ENCODE measurements at regions not wholly inside any gene's neighbourhood (a gene's known extent, or its start where the extent isn't known, plus 50 kb on each side); places are given as distances from the start of the nearest gene placed in this dataset.
"Not testable (repeated sequence)": the region's sequence is repeated elsewhere in the genome, so short reads cannot be mapped to it uniquely, and the experiment has no call there.

DNA sequence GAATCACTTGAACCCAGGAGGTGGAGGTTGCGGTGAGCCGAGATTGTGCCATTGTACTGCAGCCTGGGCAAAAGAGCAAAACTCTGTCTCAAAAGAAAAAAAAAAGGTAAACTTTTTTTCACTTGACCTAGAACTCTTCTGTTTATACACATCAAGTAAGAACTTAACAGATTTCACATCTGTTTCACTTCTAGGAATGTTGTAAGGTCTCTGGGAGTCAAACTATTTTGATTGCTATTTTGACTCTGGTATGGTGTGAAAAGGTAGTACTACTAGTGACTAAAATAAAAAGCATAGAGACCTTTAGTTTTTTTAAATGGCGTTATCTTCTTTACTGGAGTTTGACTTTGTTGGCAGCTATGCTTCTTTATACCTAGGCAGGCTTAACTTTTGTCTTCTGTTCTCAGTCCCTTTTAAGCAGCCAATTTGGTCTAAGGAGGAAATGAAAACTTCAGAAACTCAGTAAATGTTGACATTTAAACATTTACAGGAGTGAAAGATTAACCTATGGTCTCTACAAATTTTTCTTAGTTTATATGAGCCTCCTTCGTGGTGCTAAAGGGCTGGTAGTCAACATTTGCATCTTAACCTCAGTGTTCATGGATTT lies 84.7 kb downstream of the METTL2B start:
- not testable (repeated sequence) for DNase-seq (ENCODE audit: low read depth in 2 of 2)

DNA sequence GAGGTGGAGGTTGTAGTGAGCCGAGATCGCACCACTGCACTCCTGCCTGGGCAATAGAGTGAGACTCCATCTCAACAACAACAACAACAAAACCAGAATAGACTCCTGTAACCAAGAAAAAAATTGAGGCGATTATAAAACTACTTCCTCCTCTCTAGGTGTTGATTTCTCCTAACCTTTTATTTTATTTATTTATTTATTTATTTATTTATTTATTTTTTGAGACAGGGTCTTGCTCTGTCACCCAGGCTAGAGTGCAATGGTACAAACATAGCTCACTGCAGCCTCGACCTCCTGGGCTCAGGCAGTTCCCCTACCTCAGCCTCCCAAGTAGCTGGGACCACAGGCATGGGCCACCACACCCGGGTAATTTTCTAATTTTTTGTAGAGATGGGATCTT lies 86.2 kb downstream of the METTL2B start:
- DNase-seq (ENCODE audit: low read depth in 2 of 2), result not testable (repeated sequence)

DNA sequence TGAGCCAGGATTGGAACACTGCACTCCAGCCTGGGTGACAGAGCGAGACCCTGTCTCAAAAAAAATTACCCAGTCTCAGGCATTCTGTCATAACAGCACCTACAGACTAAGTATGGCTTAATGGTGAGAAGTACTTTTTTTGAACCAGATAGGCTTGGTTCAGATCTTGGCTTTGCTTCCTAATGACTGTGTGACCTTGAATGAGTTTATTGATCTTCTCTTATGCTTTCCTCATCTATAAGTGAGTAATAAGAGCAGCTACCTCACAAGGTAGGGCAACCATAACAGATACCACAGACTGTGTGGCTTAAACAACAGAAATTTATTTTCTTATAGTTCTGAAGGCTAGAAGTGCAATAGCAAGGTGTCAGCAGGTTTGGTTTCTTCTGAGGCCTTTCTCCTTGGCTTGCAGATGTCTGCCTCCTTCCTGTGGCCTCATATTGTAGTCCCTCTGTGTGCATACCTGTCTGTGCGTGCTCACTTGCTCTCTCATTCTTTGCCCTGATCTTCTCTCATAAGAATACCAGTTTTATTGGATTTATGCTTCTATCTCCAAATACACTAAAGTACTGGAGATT lies 87.7 kb downstream of the METTL2B start:
- DNase-seq (ENCODE audit: low read depth in 2 of 2), result not testable (repeated sequence)

DNA sequence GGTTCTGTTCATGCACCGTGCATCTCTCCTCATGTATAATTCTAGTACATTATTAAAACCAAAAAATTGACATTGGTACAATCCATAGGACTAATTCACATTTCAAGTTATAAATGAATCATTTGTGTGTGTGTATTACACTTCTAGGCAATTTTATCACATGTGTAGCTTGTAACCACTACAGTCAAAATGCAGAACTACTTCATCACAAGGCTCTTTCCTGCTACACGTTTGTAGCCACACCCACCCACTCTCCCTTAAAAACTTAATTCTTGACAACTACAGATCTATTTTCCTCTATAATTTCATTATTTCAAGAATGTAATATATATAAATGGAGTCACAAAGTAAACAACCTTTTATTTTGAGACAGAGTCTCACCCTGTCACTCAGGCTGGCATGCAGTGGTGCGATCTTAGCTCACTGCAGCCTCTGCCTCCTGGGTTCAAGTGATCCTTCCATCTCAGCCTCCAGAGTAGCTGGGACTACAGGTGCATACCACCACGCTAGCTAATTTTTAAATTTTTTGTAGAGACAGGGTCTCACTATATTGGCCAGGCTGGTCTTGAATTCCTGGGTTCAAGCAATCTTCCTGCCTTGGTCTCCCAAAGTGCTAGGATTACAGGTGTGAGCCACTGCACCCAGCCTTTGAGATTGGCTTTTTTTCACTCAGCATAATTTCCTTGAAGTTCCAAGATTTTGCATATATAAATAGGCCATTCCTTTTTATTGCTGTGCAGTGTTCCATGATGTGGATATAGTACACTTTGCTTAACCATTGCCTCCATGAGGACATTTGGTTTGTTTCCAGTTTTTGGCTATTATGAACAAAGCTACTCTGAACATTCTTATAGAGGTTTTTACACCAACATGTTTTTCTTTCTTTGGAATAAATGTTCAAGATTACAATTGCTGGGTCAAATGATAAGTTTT lies 88.7 kb downstream of the METTL2B start:
- DNase-seq (ENCODE audit: low read depth in 2 of 2), result not testable (repeated sequence)

DNA sequence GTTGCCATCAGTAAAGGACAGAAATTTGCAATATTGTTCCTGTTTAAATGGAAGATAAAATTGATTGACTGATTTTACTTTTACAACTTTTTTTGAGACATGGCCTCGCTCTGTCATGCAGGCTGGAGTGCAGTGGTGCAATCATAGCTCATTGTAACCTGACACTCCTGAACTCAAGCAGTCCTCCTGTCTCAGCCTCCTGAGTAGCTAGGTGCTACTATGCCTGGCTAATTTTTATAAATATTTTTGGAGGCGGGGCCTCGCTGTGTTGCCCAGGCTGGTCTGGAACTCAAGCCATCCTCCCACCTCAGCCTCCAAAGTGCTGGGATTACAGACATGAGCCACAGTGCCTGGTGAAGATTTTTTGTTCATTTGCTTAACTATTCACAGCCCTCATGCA lies 96.8 kb upstream of the GARIN1A start:
- not testable (repeated sequence) for DNase-seq (ENCODE audit: low read depth in 2 of 2)

DNA sequence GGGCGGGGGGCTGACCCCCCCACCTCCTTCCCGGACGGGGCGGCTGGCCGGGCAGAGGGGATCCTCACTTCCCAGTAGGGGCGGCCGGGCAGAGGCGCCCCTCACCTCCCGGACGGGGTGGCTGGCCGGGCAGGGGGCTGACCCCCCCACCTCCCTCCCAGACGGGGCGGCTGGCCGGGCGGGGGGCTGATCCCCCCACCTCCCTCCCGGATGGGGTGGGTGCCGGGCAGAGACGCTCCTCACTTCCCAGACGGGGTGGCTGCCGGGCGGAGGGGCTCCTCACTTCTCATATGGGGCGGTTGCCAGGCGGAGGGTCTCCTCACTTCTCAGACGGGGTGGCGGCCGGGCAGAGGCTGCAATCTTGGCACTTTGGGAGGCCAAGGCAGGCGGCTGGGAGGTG lies 95.1 kb upstream of the GARIN1A start:
- DNase-seq (ENCODE audit: low read depth in 2 of 2), result not testable (repeated sequence)

DNA sequence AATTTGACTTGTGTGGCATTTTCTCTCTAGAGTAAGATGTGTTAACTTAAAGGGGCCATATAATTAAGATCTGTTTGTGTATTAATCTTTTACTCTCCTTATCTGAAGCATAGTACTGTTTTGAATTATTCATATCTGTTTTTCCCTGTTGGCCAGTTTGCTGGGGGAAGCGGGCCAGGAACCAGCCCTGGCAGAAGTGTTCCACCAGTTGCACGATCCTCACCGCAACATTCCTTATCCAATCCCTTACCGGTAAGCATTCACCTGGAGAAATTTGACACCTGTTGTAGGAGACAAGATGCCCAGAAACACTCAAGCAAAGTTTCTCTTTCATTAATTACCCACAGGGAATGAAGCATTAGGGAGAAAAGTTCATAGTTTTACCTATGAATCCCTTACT lies 92.2 kb upstream of the GARIN1A start:
- not testable (repeated sequence) for DNase-seq (ENCODE audit: low read depth in 2 of 2)

DNA sequence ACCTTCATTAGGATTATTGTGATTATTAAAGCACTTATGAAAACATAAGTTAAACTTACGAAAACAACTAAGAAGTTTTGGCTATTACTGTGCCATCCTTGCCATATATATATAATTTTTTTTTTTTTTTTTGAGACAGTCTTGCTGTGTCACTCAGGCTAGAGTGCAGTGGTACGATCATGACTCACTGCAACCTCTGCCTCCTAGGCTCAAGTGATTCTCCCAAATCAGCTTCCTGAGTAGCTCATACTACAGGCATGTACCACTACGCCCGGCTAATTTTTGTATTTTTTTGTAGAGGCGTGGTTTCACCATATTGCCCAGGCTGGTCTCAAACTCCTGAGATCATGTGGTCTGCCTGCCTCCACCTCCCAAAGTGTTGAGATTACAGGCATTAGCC lies 91.0 kb upstream of the GARIN1A start:
- not testable (repeated sequence) for DNase-seq (ENCODE audit: low read depth in 2 of 2)

DNA sequence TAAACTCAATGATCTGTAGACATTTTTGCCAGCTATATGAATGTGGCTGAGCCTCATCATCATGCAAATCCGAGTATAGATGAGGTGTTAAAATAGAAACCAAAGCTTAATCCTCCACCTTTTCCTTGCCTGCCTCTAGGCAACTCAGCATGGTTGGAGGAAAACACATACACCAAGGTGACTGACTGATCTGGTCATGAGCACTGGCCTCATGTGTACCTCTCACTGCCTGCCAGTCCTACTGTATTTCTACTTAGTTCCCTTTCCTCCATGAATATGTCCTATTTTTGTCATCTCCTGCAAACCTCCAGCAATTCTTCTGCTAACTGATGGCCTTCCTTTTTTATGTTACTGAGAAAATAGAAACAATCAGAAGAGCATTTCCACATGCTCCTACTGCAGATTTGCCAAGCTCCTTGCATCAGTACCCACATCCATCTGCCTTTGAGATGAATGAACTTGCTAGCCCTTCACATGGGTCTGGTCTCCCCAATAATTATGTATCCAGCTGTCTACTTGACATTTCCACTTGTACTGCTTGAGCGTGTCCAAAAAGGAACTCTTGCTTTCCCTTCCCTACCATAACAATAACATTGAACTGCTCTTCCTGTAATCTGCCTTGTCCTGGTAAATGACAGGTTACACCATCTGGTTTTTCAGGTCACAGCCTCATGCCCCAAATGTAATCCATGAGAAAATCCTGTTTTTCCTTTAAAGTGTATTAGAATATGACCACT lies 90.1 kb upstream of the GARIN1A start:
- DNase-seq (ENCODE audit: low read depth in 2 of 2), result not testable (repeated sequence)

DNA sequence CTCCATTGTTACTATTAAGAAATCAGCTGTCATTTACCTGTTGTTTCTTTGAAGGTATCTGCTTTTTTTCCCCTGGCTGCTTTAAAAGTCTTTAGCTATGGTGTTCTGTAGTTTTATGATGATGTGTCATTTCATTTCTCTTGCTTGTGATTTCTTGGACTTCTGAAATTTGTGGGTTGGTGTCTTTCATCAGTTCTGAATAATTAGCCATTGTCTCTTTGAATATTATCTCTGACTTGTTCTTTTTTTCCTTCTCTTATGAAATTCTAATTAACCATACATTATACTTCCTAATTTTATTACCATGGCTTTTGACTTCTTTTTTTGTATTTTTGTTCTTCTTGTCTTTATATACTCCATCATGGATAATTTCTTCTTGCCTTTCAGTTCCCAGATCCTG lies 85.4 kb upstream of the GARIN1A start:
- DNase-seq (ENCODE audit: low read depth in 2 of 2), result not testable (repeated sequence)

DNA sequence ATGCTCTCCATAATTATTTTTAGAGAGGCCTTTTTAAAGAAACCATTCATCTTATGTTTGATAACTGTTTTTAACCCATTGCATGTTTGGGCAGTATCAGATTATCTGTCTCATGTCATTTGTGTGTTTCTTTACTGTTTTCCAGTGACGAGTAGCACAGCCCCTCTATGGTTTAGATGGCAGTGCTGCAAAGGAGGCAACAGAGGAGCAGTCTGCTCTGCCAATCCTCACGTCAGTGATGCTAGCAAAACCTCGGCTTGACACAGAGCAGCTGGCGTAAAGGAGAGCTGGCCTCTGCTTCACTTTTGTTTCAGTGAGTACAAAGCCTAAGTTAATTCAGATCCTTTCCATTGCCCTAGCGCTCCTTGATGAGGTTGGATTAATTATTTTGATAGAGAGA lies 80.4 kb upstream of the GARIN1A start:
- DNase-seq (ENCODE audit: low read depth in 2 of 2), result no peak

DNA sequence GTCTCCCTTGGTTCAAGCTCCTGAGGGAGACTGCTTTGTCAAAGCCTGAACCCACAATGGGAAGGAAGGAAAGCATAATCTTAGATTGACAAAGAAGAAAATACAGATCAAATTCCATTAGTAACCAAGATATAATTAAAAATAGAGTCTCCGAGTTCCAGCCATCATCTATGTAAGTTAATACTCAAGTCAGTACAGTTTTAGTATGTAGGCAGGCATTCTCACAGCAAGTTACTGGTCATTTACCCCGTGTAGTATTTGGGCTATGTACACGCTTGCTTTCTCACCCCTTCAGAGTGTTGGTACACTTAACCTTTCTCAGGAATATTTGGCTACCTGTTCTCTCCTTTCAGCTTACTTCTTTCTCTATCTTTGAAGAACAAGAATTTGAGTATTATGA lies 79.9 kb upstream of the GARIN1A start:
- DNase-seq (ENCODE audit: low read depth in 2 of 2), result not testable (repeated sequence)

DNA sequence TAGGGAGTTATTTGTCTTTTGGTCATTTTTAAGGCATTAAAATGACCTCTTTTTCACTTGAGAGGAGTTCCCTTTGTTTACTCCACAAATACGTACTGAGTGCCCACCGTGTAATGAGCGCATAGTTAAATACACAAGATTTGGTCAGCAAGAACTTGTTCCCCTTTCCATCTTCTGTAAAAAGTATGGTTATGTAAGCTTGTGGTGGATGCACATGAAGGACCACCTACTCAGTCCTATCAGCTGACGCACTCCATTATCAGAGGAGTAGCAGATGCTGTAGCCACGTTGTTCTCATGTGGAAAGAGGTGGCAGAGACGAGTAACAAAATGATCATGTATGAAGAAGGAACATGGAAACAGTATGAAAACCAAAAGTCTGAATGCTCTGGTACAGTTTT lies 78.0 kb upstream of the GARIN1A start:
- DNase-seq (ENCODE audit: low read depth in 2 of 2), result not testable (repeated sequence)

DNA sequence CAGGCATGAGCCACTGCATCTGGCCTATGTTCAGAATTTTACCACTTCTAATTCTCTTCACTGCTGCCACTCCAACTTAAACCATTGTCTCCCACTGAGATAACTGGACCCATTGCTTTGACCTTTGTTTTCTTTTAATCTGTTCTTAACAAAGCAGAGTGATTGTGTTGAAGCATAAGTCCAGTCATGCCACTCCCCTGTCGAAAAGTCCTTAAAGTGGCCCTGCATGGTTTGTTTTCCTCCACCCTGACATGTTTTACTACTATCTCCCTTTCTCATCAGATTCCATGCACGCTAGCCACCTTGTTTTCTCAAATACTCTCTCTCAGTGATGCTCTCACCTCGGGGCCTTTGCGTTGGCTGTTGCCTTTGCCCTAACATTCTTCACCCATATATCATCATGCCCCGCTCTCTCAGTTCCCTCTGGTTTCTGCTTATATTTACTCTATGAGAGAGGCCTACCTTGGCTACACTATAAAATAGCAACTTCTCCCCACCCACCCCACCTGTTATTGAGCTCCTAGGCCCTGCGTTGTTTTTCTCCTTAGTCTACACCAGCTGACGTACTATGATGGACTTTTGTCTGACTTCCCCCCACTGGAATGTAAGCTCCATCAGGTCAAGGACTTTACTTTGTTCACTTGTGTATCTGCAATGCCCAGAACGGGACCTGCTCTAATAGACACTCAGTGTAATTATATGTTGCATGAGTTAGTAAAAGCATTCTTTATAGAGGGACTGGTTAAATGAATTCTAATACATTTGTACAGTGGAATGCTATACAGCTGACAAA lies 75.6 kb upstream of the GARIN1A start:
- not testable (repeated sequence) for DNase-seq (ENCODE audit: low read depth in 2 of 2)

DNA sequence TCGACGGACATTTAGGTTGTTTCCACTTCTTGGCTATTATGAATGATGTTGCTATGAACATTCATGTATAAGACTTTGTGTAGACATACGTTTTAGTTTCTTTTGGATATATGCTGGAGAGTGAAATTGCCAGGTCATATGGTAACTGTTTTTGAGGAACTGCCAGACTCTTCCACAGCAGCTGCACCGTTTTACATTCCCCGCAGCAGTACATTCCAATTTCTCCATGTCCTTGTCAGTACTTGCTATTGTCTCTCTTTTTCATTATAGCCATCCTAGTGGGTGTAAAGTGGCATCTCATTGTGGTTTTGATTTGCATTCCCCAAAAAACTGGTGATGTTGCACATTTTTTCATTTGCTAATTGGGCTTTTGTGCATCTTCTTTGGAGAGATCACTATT lies 73.1 kb upstream of the GARIN1A start:
- DNase-seq (ENCODE audit: low read depth in 2 of 2), result not testable (repeated sequence)

DNA sequence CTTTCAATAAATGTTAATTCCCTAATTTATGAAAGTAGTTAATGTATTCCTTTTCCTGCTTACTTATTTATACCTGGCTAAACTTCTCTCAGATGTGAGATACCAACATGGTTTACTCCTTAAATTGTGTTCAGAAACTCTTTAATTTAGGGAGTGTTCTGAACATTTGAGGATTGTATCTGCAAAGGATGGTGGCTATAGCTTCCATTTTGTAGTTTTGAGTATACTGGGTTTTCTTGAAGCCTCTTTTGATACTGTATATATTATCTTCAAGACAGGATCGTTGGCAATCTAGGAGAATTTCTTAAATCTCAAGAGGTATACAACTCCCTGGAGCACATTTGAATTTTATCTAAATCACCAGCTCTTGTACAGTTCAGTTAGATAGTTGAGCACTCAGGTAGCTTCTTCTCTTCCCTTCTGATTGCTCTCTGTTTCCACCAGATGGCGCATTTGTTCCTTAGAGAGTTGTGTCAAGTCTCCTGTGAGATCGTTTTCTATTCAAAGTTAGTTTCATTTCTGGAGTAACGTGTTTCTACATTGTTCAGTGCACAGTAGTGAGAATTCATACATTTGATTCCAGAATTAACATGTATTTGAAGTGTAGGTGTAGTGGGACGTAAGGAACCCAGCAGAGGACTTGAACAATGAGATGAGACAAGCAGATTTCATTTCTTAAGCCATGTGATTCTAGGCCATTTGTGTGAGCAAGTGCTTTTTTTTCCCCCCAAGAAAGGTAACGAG lies 63.2 kb upstream of the GARIN1A start:
- DNase-seq (ENCODE audit: low read depth in 2 of 2), result peak; percentile 0 to 24

DNA sequence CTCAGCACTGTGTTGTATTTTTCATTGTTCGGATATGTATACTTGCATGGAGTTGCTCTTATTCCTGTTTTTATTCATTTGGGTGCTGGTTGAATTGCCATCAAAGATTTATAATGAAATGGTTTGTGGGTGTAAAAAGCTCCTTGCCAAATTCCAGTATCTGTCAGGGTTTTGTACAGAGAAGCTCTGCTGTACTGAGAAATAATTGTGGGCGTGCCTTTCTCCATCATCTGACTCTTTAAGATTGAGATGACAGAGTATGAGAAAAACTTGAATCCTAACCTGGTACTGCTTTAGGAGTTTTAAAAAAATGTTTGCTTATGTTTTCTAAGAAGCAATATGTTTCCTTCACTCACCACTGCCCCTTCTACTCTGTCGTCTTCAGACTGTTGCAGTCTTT lies 58.7 kb upstream of the GARIN1A start:
- not testable (repeated sequence) for DNase-seq (ENCODE audit: low read depth in 2 of 2)

DNA sequence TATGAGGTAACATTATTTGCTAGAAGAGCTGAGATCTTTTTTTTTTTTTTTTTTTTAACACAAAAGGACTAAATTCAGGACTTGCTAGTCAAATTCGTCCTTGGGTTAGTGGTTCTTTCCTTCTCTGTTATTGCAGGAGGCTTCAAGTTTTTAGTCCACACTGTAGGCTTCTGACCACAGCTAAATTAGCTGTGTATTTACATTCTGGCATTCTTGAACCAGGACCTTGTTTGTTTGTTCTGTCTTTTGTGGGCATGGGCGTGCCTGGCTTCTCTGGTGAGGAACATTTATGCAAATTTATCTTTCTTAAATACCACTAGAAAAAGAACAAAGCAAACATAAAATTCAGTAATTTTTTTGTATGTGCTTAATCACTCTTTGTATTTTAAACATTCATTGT lies 57.3 kb upstream of the GARIN1A start:
- not testable (repeated sequence) for DNase-seq (ENCODE audit: low read depth in 2 of 2)

DNA sequence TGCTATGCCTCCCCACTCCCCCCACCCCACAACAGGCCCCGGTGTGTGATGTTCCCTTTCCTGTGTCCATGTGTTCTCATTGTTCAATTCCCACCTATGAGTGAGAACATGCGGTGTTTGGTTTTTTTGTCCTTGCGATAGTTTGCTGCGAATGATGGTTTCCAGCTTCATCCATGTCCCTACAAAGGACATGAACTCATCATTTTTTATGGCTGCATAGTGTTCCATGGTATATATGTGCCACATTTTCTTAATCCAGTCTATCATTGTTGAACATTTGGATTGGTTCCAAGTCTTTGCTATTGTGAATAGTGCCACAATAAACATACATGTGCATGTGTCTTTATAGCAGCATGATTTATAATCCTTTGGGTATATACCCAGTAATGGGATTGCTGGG lies 55.3 kb upstream of the GARIN1A start:
- not testable (repeated sequence) for DNase-seq (ENCODE audit: low read depth in 2 of 2)

Measured in activated CD8-positive, alpha-beta memory T cell treated with anti-CD3 and anti-CD28 coated beads for 4 hours (primary cell).